GM19023 (cell line): ENCODE measurements at regions not wholly inside any gene's neighbourhood (a gene's known extent, or its start where the extent isn't known, plus 50 kb on each side); places are given as distances from the start of the nearest gene placed in this dataset.

Experiments
- ATAC-seq: cut with Tn5 transposase; IDR thresholded peaks from one replicate; pipeline ENCODE4 v1.9.1; 2021; ENCODE audit warnings: mild to moderate bottlenecking, moderate library complexity; ENCODE audit not compliant: unreplicated experiment

DNA sequence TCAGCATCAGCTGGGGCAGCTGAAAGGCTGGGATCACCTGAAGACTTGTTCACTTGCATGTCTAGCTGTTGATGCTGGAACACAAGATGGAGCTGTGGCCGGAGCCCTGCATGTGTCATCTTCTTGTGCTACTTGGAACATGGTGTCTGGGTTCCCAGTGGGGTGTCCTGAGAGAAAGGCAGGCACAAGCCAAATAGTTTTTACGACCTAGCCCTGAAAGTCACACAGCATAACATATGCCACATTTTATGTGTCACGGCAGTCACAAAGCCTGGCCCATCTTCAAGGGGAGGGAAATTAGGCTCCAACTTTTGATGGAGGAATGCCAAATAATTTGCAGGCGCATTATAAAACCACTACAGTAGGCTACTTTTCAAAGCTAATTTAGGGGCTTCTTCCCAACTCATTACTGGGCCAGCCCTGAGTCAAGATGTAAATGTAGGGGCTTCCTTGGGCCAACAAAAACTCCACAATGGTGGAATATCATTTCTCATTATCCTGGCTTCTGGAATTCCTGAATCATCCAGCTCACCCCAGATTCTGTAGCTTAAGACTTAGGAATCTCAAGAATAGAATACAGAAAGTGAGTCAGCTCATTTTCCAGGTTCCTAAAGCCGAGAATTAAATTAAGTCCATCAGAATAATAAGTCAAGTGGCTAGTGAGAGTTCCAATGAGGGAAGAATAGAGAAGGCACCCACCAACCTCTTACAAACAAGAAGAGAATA is 543.0 kb downstream of the TNS1 start:
- ATAC-seq: no peak

DNA sequence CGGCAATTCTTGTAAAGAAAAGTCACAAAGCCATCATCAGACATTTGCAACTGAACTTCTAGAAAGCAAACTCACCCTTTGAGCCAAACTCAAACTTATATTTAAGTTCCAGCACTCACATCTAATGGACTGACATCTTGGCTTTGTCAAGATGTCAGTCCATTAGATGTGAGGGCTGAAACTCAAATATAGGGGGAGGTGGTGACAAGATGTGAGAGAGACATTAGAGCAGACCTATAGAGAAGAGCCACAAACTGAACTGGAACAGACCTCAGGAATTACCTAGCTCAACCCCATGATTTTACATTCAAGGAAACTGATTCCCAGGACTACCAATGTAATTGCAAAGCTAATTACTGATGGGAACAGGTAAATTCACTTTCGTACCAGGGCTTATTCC is 543.8 kb downstream of the TNS1 start:
- no peak for ATAC-seq

DNA sequence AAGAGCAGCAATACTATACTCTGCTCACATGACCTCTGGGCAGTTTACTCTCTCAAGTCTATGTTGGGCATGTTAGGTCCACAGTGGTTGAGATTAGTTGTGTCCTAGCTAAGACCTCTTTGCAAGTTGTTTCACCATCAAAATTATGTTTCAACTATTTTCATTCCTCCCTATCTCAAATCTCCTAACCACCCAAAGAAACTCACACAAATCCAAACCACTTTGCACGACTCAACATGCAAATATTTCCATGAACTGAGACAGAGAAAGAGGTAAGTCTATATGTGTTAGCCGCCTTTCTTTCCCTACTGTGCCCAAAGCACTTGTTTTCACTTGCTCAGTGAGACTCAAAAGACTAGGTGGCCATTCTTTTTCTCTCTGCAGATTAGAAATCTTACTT is 546.8 kb downstream of the TNS1 start:
- no peak for ATAC-seq

DNA sequence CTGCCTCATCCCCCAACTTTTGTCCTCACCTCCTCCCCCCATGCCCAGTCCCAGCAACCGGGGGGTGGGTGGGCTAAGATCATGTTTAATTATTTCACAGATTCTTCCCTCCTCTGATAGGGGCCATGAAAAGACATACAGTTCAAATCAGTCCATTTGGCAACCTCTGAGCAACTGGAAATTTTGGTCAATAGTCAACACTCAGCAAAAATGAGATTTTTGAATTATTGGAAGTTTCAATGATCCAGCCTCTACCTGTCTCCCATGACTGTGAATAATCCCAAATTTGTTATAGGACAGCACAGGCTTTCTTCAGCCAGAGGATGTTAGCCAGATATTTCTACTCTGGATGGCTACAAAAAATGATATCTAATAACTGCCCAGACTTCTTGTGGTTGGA is 549.9 kb downstream of the TNS1 start:
- no peak for ATAC-seq

DNA sequence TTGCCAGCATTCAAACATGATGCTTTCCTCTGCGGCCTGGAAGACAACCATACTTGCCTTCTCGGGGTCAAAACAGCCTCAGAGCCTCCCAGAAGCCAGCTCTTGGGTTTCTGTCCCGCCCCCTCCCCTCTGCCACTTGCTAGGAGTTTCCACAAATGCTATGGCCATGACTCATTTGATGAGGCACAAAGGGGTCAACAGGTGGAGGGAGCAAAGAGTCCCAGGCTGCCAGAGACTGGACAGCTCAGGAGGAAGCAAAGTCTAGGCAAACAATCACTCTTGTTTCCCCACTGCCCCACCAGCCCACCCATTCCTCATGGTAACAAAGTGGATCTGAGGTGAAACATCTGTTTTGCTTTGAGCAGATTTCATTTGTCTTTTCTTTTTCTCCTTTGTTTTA is 551.1 kb downstream of the TNS1 start:
- ATAC-seq: no peak

DNA sequence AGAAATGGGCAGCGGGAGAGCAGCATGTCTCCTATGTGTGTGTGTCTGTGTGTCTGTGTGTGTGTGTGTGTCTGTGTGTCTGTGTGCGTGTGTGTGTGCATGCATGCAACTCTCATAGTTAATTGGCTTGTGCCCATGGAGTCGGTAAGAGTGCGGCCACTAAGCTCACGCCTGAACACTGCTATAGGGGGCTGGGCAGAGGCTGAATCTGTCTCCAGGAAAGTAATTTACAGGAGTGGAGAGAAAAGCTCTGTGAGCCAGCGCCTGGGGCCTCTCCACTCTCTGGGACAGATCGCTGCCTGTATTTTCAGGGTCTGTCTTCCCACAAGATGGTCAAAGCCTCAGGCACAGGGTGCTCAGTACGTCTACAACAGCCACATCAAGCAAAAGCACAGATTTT is 553.4 kb downstream of the TNS1 start:
- no peak for ATAC-seq

DNA sequence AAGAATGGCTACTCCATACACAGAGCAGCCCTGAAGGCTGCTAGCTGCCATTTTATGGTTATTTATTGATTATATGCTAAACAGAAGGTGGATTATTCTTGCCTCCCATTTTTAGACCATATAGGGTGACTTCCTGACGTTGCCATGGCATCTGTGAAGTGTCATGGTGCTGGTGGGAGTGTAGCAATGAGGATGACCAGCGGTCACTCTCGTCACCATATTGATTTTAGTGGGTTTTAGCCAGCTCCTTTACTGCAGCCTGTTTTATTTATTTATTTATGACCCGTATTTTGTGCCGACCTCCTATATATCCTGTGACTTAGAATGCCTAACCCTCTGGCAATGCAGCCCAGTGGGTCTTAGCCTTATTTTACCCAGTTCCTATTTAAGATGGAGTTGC is 553.9 kb downstream of the TNS1 start:
- no peak for ATAC-seq

DNA sequence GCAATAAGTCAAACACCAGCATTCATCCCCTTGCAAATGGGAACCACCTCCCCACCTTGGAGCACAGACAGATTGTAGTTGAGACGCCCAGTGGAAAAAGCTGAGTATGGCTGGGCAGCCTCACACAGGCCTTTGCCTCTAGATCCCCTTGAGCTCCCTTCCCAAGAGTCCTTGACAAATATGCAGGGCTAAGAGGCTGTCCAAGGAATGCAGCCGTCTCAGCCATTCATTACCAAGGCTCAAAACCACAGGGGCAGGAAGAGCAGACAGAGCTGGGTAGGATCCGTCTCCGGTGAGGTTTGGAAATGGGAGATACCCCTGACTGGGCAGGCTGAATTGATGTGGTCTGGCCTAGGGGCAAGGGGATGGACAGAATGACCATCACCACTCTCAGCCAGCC is 557.1 kb downstream of the TNS1 start:
- no peak for ATAC-seq

DNA sequence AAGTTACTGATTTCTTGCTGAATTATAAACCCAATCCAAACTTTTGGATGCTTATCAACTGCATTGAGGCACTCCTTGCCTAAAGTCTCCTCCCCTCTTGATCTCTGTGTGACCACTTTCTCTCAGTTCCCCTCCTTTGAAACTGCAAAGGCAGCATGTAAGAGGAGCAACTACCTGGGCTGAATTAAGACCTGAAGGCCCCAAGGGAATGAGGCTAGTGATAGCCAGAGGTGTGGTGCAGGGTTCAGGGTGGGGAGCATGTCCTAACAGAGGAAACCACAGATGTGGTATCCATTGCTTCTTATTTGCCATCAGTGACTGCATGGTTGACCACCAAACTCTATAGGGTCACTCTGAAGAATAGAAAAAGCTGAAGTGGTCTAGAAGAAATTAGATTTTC is 557.9 kb downstream of the TNS1 start:
- ATAC-seq: no peak

DNA sequence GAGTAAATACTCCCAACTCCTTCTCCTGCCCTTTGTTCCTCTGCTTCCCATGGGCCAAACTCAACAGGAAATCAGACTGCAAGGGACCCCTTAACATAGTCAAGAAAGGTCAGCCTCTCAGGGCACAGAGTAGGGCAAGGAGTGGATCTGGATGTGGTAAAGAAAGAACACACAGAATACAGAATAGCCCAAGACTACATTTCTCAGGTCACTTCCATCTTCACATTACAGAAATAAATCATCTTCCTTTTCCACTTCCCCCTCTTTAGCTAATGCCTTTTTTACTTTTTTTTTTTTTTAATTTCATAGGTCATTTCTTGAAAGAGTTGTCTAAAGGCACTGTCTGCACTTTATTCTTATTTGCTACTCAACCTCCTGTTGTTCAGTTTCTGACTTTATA is 558.3 kb downstream of the TNS1 start:
- no peak for ATAC-seq

DNA sequence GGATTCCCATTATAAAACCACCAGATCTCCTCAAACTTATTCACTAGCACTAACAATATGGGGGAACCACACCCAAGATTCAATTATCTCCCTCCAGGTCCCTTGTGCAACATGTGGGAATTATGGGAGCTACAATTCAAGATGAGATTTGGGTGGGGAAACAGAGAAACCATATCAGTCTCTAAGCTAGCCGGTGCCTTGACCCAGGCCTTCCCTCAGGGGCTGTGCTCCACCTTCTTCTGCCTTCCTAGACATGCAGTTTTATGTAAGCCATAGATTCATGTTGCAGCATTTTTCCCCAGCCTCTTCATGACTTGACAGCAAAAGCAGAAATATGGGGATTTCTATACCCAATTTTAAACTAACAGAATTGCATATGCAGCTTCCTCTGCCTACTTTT is 559.2 kb downstream of the TNS1 start:
- ATAC-seq: no peak

DNA sequence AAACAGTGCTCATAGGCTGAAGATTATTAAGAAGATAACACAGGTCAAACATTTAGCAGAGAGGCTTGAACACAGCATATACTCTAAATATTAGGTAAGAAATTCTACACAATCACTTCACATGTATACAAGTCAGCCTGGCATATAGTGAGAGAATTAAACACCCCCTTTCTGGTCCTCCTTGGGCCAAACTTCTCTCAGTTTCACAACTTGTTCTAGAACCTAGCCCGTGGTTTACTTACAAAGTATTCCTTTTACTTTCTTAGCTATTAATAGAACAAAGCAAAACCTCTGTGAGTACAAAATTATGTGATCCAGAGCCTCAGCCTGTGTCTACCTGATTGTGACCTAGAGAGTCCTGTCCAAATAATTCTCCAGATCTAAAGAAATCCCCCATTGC is 562.8 kb downstream of the TNS1 start:
- ATAC-seq: peak; percentile 72

DNA sequence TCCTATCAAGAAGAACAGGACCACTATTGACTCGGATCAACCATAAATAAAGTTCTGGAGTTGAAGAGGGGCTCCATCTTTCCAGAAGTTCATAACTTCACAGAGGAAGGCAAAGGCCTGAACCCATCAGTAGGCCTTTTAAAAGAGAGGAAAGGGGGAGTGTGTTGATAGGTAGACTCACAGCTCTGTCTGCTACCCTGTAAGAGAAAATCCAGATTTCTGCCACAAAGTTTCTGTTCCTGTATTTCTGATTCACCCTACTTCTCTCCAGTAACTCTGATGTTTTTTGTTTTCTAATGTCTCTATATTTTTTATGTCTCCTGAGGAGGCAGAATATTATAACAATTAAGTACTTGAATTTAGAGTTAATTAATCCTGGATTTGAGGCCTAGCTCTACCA is 564.0 kb downstream of the TNS1 start:
- no peak for ATAC-seq

DNA sequence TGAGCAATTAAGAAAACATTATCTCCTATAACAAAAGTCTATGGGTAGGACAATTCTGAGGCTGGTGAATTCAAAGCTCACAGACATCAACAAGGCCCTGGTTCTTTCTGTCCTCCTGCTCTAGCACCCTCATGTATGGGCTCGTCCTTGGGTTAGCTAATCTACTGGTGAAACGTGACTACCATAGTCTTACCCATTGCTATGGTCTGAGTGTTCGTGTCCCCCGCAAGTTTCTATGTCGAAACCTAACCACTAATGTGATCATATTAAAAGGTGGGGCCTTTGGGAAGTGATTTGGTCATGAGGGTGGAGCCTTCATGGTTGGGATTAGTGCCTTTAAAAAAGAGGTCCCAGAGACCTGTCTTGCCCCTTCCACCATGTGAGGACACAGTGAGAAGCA is 564.7 kb downstream of the TNS1 start:
- no peak for ATAC-seq

DNA sequence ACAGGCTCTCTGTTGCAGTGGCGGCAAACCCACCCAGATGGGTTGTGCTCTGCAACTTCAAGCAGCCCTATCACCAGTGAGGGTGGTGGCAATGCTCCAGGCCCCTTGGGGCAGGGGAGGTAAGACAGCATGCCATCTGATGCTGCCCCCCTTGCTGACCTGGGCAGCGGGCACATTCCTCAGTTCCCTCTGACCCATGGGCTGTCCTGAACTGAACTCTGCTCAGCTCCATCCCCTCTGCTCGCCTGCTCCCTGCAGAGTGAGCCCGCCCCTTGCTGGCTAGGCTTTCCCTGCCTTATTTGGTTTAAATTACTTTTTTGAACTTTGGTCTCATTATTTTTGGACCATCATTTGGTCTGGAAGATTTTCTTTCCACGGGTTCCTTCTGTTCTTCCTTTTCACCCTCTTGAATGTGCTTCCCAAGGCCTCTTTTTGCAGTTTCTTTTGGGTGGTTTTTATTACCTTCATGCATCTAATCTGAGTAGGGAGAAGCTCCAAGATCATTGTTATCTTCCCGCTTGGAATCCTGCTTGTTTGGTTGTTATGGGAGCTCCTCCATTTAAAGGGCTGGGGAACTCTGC is 565.4 kb downstream of the TNS1 start:
- ATAC-seq: no peak

DNA sequence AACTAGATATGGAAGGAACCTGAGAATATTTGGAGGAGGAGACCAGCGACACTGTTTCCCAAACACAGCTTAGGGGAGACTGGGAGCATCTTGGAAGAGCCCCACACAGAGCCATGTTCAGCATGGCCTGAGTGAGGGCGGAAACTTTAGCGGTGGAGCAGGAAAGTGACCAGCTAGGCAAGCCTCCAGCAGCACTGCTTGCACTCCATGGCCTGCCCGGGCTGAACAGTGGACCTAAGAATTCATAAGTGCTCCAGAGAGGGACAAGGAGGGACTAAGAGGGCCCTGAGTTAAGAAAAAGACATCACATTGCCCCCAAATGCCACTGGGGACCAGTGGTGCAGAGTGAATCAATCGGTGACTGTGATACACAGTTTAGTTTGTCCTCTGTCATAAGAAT is 566.4 kb downstream of the TNS1 start:
- ATAC-seq: no peak

DNA sequence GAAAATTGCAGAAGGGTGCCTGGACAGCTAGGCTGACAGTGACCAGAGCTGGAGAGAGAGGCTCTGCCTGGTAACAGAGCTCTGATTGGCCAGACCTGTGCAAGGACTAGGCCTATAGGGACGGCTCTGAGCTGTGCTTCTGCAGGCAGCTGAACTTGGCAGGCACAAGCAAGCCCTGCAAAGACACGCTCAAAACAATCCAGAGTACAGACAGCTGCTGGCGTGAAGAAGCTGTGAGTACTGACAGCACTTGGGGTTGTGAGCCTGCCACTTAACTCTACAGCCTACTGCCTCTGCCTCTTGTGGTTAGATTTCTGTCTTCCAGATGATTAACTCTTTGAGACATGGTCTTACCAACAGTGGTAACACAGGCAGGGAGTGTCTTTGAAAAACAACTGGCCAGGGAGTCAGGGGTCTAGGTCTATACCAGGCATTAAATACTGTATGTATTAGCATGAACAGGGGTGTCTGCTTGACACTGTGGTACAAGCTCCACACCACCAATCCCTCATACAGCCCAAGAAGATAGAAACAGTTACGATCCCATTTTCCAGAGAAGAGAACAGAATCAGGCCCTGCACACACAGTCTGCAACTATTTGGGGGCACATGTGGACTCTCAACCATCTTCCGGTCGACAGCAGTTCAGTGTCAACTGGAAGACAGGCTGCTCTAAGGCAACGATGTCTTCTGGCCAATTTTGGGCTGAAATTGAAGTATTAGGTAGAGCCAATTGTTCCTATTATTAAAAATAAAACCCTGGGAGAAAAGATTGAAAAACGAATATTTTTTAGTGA is 568.4 kb downstream of the TNS1 start:
- ATAC-seq: peak; percentile 99

DNA sequence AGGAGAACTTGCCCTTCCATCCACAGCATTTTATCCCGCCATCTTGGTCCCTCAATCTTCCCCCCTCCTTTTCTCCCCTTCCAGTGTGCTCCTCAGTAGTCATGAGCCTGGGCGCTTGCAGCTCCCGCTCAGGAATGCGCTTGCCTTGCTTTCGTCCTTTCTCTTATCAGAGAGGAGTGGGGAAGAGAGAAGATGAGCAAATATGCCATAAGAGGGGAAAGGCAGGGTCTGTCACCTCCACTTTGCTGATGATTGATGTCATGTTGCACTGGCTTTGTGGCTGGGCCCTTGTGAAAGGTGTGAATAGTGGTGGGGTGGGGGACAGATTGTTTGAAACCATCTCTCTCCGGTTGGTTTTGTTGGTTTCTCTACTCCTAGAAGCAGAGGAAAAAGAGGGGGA is 569.3 kb downstream of the TNS1 start:
- no peak for ATAC-seq

DNA sequence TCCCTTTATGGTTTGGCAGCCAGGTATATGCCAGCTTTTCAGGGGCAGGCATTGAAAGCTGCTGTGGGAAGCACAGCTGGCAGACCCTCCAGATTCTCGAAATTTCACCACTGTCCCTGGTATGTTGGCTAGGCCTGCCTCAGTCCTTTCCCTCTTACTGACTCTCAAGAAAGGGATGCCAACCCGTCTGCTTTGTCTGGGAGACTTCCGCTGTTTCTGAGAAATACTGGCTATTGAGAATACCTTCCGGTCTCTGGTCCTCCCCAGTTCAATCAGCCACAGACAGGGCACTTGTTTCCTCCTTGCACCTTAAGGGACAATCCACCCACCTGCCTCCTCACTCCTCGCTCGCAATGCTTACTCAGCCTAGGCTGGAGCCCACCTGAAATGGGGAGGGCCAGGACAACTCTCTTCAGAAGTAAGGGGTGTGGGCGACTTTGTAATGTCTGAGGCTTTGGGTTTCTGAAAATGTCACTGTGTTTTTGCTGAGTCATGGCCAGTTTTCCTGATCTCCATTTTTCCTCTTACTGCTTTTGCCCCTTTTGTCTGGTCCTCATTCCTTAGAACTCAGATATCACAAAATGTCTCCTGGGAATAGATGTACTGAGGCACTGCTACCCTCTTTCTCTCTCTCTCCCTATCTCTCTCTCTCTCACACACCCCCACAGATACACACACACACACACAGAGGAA is 571.1 kb downstream of the TNS1 start:
- ATAC-seq: no peak

DNA sequence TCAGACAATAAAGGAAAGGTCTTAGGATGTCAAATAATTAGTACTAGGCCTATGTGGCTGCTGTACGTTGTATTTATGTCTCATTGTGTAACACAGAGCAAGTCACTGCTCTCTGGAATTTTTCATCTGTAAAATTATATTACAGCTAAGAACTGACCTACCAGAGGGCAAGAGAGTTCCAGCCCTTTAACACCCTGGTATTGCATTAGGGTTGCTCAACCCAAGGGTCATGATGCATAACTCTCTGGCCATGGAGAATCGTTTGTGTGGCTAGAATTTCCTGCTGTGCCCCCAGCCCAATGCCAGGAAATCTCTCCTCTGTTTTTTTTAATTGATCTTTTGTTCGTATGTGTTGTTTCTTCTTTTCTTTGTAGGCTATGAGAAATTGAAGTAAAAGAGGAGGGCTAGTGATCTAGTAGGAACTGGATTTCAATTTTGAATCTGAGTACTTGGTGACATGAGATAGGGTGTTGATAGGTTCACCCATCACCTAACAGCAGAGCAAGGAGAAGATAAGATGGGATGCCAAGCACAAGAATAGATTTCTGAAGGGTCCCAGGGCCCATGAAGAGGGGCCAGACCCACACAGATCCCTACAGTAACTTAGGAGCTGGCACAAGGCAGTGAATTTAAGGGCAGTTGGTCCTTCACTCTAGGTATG is 571.2 kb upstream of the TNP1 start:
- no peak for ATAC-seq

DNA sequence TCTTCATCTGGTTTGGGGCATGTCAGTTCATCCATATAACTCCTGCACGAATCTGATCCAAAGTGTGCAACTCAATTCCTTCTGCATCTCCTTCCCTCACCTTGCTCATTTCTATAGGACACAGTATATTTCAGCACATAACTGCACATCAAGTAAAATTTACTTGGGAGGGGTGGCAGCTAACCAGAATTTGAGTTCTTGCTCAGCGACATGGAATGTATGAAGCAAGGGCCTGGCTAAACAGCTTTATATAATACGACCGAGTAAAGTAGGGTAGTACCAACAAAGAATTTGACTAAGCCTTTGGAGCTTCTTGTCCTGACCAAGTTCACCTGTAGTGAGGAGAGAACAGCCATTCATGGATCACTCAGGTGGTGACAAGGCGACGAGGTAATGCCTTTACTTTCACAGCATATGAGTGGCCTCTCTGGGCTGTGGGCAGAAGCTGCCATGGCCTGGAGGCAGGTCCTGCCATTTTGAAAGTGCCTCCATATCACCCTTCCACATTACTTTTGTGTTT is 570.2 kb upstream of the TNP1 start:
- no peak for ATAC-seq
